ENCODE measurements at regions not wholly inside any gene's neighbourhood (a gene's known extent, or its start where the extent isn't known, plus 50 kb on each side); places are given as distances from the start of the nearest gene placed in this dataset.

DNA sequence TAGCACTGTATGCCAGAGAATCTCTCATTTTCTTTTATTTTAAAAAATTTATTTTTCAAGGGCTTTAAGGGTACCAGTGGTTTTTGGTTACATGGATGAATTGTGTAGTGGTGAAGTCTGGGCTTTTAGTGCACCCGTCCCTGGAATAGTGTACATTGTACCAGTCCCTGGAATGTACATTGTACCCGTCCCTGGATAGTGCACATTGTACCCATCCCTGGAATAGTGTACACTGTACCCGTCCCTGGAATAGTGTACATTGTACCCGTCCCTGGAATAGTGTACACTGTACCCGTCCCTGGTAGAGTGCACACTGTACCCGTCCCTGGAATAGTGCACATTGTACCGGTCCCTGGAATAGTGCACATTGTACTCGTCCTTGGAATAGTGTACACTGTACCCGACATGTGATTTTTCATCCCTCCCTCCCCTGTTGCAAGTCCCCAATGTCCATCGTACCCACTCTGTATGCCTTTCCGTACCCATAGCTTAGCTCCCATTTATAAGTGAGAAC is 56.1 kb upstream of the HELT start:
- no peak for ATAC-seq
- no peak overlapping the region for H3K9ac ChIP-seq (ENCODE audit: control insufficient read depth, insufficient read depth, low read length)
- no peak overlapping the region for H2AFZ ChIP-seq (ENCODE audit: control insufficient read depth, low read depth, low read length)
- BruUV-seq (replicated peaks): no TSS peak
- H4K20me1 ChIP-seq (ENCODE audit: control insufficient read depth, insufficient read depth): no peaks in the 10 kb centered on the region
- ChIA-PET RAD21 (ENCODE audit: unreplicated experiment) (no interaction called here), SMC1A (ENCODE audit: uncharacterized antibody, unreplicated experiment) (no interaction called here), POLR2A (no interaction called here), CTCF (no interaction called here)
- no peak overlapping the region for H3K4me3 ChIP-seq
- no peak for DNase-seq (ENCODE audit: low read depth, low spot score)
- H3K36me3 ChIP-seq (ENCODE audit: control insufficient read depth in 2 of 2, insufficient read depth in 2 of 2, low read length in 1 of 2): no peaks in the 10 kb centered on the region
- no peak overlapping the region for H3K4me2 ChIP-seq (ENCODE audit: control insufficient read depth, insufficient read depth)
- no peaks in the 10 kb centered on the region for H3K9me3 ChIP-seq (replicated peaks; ENCODE audit: control insufficient read depth, insufficient read depth, low read length)
- H3K27me3 ChIP-seq (replicated peaks in 1 of 2; ENCODE audit: control insufficient read depth in 2 of 2, insufficient read depth in 2 of 2, low read length in 1 of 2): peaks cover 0 to 1% of the 10 kb centered on the region in 2 experiments; a peak in 2 of 4 replicates
- H3K79me2 ChIP-seq (ENCODE audit: control insufficient read depth, insufficient read depth, low read length): no peaks in the 10 kb centered on the region
- H3K4me1 ChIP-seq (ENCODE audit: control insufficient read depth, insufficient read depth, low read length): no peaks in the 10 kb centered on the region
- 23% methylated on average over 10 of the region's 11 CpGs for WGBS (ENCODE audit: insufficient coverage, insufficient replicate concordance, low lambda C conversion rate, missing lambda C conversion rate)
- intact Hi-C loops (cut with micrococcal nuclease; ENCODE audit: unreplicated experiment) (loop anchor here (5.0 kb wide), 1 partner anchor 145 kb away; no protein-coding TSS in a partner anchor), in situ Hi-C loops (cut with MboI) (no loop called here)
- H3K27ac ChIP-seq (ENCODE audit: control insufficient read depth, insufficient read depth): no peak overlapping the region
- no peak for FAIRE-seq
- TF ChIP-seq, protein P1, sequence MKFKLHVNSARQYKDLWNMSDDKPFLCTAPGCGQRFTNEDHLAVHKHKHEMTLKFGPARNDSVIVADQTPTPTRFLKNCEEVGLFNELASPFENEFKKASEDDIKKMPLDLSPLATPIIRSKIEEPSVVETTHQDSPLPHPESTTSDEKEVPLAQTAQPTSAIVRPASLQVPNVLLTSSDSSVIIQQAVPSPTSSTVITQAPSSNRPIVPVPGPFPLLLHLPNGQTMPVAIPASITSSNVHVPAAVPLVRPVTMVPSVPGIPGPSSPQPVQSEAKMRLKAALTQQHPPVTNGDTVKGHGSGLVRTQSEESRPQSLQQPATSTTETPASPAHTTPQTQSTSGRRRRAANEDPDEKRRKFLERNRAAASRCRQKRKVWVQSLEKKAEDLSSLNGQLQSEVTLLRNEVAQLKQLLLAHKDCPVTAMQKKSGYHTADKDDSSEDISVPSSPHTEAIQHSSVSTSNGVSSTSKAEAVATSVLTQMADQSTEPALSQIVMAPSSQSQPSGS (IDR thresholded peaks at IDR 0.05; ENCODE audit: low read length): no peak
- TF ChIP-seq FOXK2 (IDR thresholded peaks at IDR 0.05): no peak
- no peak for TF ChIP-seq MTA2 (IDR thresholded peaks at IDR 0.05; ENCODE audit: low read depth)
- TF ChIP-seq, protein P2, sequence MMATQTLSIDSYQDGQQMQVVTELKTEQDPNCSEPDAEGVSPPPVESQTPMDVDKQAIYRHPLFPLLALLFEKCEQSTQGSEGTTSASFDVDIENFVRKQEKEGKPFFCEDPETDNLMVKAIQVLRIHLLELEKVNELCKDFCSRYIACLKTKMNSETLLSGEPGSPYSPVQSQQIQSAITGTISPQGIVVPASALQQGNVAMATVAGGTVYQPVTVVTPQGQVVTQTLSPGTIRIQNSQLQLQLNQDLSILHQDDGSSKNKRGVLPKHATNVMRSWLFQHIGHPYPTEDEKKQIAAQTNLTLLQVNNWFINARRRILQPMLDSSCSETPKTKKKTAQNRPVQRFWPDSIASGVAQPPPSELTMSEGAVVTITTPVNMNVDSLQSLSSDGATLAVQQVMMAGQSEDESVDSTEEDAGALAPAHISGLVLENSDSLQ (IDR thresholded peaks at IDR 0.05): no peak
- TF ChIP-seq, protein P3, sequence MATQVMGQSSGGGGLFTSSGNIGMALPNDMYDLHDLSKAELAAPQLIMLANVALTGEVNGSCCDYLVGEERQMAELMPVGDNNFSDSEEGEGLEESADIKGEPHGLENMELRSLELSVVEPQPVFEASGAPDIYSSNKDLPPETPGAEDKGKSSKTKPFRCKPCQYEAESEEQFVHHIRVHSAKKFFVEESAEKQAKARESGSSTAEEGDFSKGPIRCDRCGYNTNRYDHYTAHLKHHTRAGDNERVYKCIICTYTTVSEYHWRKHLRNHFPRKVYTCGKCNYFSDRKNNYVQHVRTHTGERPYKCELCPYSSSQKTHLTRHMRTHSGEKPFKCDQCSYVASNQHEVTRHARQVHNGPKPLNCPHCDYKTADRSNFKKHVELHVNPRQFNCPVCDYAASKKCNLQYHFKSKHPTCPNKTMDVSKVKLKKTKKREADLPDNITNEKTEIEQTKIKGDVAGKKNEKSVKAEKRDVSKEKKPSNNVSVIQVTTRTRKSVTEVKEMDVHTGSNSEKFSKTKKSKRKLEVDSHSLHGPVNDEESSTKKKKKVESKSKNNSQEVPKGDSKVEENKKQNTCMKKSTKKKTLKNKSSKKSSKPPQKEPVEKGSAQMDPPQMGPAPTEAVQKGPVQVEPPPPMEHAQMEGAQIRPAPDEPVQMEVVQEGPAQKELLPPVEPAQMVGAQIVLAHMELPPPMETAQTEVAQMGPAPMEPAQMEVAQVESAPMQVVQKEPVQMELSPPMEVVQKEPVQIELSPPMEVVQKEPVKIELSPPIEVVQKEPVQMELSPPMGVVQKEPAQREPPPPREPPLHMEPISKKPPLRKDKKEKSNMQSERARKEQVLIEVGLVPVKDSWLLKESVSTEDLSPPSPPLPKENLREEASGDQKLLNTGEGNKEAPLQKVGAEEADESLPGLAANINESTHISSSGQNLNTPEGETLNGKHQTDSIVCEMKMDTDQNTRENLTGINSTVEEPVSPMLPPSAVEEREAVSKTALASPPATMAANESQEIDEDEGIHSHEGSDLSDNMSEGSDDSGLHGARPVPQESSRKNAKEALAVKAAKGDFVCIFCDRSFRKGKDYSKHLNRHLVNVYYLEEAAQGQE (IDR thresholded peaks at IDR 0.05; ENCODE audit: low read depth, low read length): no peak
- TF ChIP-seq, protein P4, sequence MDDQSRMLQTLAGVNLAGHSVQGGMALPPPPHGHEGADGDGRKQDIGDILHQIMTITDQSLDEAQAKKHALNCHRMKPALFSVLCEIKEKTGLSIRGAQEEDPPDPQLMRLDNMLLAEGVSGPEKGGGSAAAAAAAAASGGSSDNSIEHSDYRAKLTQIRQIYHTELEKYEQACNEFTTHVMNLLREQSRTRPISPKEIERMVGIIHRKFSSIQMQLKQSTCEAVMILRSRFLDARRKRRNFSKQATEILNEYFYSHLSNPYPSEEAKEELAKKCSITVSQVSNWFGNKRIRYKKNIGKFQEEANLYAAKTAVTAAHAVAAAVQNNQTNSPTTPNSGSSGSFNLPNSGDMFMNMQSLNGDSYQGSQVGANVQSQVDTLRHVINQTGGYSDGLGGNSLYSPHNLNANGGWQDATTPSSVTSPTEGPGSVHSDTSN (IDR thresholded peaks at IDR 0.05; ENCODE audit: insufficient replicate concordance, low read depth, low read length): no peak
- TF ChIP-seq, protein P5, sequence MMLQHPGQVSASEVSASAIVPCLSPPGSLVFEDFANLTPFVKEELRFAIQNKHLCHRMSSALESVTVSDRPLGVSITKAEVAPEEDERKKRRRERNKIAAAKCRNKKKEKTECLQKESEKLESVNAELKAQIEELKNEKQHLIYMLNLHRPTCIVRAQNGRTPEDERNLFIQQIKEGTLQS (IDR thresholded peaks at IDR 0.05; ENCODE audit: borderline replicate concordance, extremely low read depth, low read depth, low read length): no peak
- TF ChIP-seq FOXM1 (IDR thresholded peaks at IDR 0.05; ENCODE audit: low read depth, low read length): no peak
- no peak for TF ChIP-seq RUNX3 (IDR thresholded peaks at IDR 0.05; ENCODE audit: low read length)
- TF ChIP-seq, protein P6, sequence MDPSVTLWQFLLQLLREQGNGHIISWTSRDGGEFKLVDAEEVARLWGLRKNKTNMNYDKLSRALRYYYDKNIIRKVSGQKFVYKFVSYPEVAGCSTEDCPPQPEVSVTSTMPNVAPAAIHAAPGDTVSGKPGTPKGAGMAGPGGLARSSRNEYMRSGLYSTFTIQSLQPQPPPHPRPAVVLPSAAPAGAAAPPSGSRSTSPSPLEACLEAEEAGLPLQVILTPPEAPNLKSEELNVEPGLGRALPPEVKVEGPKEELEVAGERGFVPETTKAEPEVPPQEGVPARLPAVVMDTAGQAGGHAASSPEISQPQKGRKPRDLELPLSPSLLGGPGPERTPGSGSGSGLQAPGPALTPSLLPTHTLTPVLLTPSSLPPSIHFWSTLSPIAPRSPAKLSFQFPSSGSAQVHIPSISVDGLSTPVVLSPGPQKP (IDR thresholded peaks at IDR 0.05; ENCODE audit: low read depth, low read length): no peak
- TF ChIP-seq, protein P7, sequence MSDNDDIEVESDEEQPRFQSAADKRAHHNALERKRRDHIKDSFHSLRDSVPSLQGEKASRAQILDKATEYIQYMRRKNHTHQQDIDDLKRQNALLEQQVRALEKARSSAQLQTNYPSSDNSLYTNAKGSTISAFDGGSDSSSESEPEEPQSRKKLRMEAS (IDR thresholded peaks at IDR 0.05; ENCODE audit: low read depth, low read length): no peak
- no peak for TF ChIP-seq KLF5 (IDR thresholded peaks at IDR 0.05; ENCODE audit: partially characterized antibody)
- TF ChIP-seq CREB1 (IDR thresholded peaks at IDR 0.05; ENCODE audit: low read depth): no peak
